Osteocyte (in vitro differentiated cells): ENCODE measurements at regions not wholly inside any gene's neighbourhood (a gene's known extent, or its start where the extent isn't known, plus 50 kb on each side); places are given as distances from the start of the nearest gene placed in this dataset.

Experiments used
- DNase-seq: peaks from one replicate; pipeline ENCODE4 v3.0.0; 2021; ENCODE audit warnings: mixed read lengths; ENCODE audit not compliant: unreplicated experiment; ENCODE audit errors: extremely low spot score
- H3K27ac Mint-ChIP-seq: one replicate; pipeline ENCODE4 v1.8.0; 2021; ENCODE audit warnings: mild to moderate bottlenecking, mixed read lengths; ENCODE audit not compliant: unreplicated experiment
- H3K27me3 Mint-ChIP-seq: one replicate; pipeline ENCODE4 v1.8.0; 2021; ENCODE audit warnings: mixed read lengths; ENCODE audit not compliant: unreplicated experiment
- H3K36me3 Mint-ChIP-seq: one replicate; pipeline ENCODE4 v1.8.0; 2021; ENCODE audit warnings: mixed read lengths; ENCODE audit not compliant: unreplicated experiment
- H3K4me1 Mint-ChIP-seq: one replicate; pipeline ENCODE4 v1.8.0; 2021; ENCODE audit warnings: mixed read lengths; ENCODE audit not compliant: unreplicated experiment
- H3K4me3 Mint-ChIP-seq: one replicate; pipeline ENCODE4 v1.8.0; 2021; ENCODE audit warnings: mild to moderate bottlenecking, moderate library complexity, mixed read lengths; ENCODE audit not compliant: unreplicated experiment
- H3K9me3 Mint-ChIP-seq: one replicate; pipeline ENCODE4 v1.8.0; 2021; ENCODE audit warnings: mixed read lengths; ENCODE audit not compliant: unreplicated experiment
- CTCF ChIP-seq: fragments of 200-600 bp; sonication (generic); IDR thresholded peaks from 2 replicates; pipeline ENCODE4 v1.5.0; 2021; ENCODE audit warnings: antibody characterized with exemption, mild to moderate bottlenecking, moderate library complexity

- TF ChIP-seq CTCF: no peak
- no peak for DNase-seq
- H3K27me3 Mint-ChIP-seq: no peaks in the 10 kb centered on the region
- no peaks in the 10 kb centered on the region for H3K4me1 Mint-ChIP-seq
- no peak overlapping the region for H3K4me3 Mint-ChIP-seq
- no peak overlapping the region for H3K27ac Mint-ChIP-seq
- no peaks in the 10 kb centered on the region for H3K36me3 Mint-ChIP-seq
- peaks cover 46% of the 10 kb centered on the region for H3K9me3 Mint-ChIP-seq
Measured at GRCh38 chrX:145524931-145525330, 277.6 kb downstream of the SPANXN1 start.

- no peaks in the 10 kb centered on the region for H3K36me3 Mint-ChIP-seq
- peaks cover 63% of the 10 kb centered on the region for H3K9me3 Mint-ChIP-seq
- H3K27ac Mint-ChIP-seq: no peak overlapping the region
- H3K4me1 Mint-ChIP-seq: no peaks in the 10 kb centered on the region
- TF ChIP-seq CTCF: no peak
- H3K27me3 Mint-ChIP-seq: no peaks in the 10 kb centered on the region
- H3K4me3 Mint-ChIP-seq: no peak overlapping the region
- no peak for DNase-seq
Measured at GRCh38 chrX:145532176-145532780, 285.0 kb downstream of the SPANXN1 start.

- Mint-ChIP-seq H3K27me3 (no peaks in the 10 kb centered on the region), H3K36me3 (no peaks in the 10 kb centered on the region), H3K4me3 (no peak overlapping the region), H3K4me1 (no peaks in the 10 kb centered on the region), H3K27ac (no peak overlapping the region), H3K9me3 (peaks cover 60% of the 10 kb centered on the region)
- no peak for DNase-seq
- TF ChIP-seq CTCF: no peak
Measured at GRCh38 chrX:145533534-145533933, 284.1 kb upstream of the SLITRK2 start.

- Mint-ChIP-seq H3K4me3 (no peak overlapping the region), H3K9me3 (peaks cover 61% of the 10 kb centered on the region), H3K36me3 (no peaks in the 10 kb centered on the region), H3K27ac (no peak overlapping the region), H3K27me3 (no peaks in the 10 kb centered on the region), H3K4me1 (no peaks in the 10 kb centered on the region)
- DNase-seq: no peak
- no peak for TF ChIP-seq CTCF
Measured at GRCh38 chrX:145549496-145549895, 268.1 kb upstream of the SLITRK2 start.

GRCh38 chrX:145552643-145553042, 265.0 kb upstream of the SLITRK2 start:
- TF ChIP-seq CTCF: no peak
- peaks cover 58% of the 10 kb centered on the region for H3K9me3 Mint-ChIP-seq
- no peaks in the 10 kb centered on the region for H3K27me3 Mint-ChIP-seq
- H3K4me3 Mint-ChIP-seq: no peak overlapping the region
- H3K4me1 Mint-ChIP-seq: no peaks in the 10 kb centered on the region
- no peaks in the 10 kb centered on the region for H3K36me3 Mint-ChIP-seq
- H3K27ac Mint-ChIP-seq: no peak overlapping the region
- no peak for DNase-seq
